CD1c-positive myeloid dendritic cell (primary cell): ENCODE measurements at regions not wholly inside any gene's neighbourhood (a gene's known extent, or its start where the extent isn't known, plus 50 kb on each side); places are given as distances from the start of the nearest gene placed in this dataset.

ENCODE experiments used
- DNase-seq: peaks from one replicate; pipeline ENCODE4 v3.0.0-alpha.2; 2016; ENCODE audit errors: extremely low spot score

GRCh38 chr12:4858386-4858785 is 51.3 kb upstream of the KCNA1 start:
- no peak for DNase-seq

DNA sequence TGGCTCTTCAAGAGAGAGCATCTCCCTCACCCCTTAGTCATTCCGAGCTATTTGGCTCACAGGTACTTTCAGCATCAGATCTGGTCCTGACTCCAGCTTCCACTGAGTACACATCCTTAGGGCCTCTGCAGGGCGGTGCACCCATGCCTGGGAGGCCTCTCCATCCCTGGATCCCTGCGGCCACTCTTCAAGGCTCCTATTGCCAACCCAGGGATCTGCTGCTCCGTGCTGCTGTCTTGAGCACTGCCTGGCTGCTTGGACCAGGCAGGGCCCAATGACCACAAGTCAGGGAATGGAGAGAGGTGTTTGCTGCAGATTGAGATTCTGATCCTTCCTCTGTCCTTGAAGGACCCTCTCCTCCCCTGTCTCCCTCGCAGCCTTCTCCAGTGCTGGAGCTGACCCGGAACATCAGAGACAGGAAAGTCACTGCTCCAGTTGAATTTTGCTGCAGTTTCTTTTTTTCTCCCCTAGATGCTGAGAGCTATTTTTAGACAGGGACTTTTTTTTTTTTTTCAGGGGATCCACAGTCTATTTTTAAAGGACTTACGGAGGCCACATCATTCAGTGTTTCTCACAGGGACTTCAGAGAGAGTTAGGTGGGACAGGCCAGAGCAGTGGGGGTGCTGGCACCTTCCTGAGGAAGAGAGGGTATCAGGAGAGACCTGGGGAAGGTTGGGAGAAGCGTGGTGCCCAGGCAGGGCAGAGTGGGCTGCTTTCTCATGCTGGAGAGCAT is 50.1 kb upstream of the KCNA1 start:
- DNase-seq: no peak
